ENCODE measurements at regions not wholly inside any gene's neighbourhood (a gene's known extent, or its start where the extent isn't known, plus 50 kb on each side); places are given as distances from the start of the nearest gene placed in this dataset.
"Not testable (repeated sequence)": the region's sequence is repeated elsewhere in the genome, so short reads cannot be mapped to it uniquely, and the experiment has no call there.

GRCh38 chr5:125085797-125086505 lies 339.5 kb upstream of the ZNF608 start:
- H3K9me3 ChIP-seq (ENCODE audit: insufficient read depth, low read length): peaks cover 12% of the 10 kb centered on the region; the same call in 1 of the 2 replicates
- no peak overlapping the region for H3K9ac ChIP-seq (ENCODE audit: insufficient read length, low read depth)
- no peaks in the 10 kb centered on the region for H3K4me1 ChIP-seq (ENCODE audit: insufficient read depth, insufficient read length)
- DNase-seq (ENCODE audit: low read depth, low spot score): no peak
- H3K36me3 ChIP-seq (ENCODE audit: insufficient read depth, insufficient read length, low read length): no peaks in the 10 kb centered on the region
- no peak overlapping the region for H3K4me3 ChIP-seq (ENCODE audit: insufficient read length, low read depth)
- no peak for TF ChIP-seq ZNF274 (IDR thresholded peaks at IDR 0.05; ENCODE audit: low read depth, low read length)
- TF ChIP-seq SUZ12 (IDR thresholded peaks at IDR 0.05; ENCODE audit: extremely low read depth, insufficient read depth, insufficient read length): no peak
- no peak for TF ChIP-seq YY1 (IDR thresholded peaks at IDR 0.05; ENCODE audit: insufficient read depth, insufficient read length)
- no peaks in the 10 kb centered on the region for H3K27me3 ChIP-seq (ENCODE audit: insufficient read depth, insufficient read length)

DNA sequence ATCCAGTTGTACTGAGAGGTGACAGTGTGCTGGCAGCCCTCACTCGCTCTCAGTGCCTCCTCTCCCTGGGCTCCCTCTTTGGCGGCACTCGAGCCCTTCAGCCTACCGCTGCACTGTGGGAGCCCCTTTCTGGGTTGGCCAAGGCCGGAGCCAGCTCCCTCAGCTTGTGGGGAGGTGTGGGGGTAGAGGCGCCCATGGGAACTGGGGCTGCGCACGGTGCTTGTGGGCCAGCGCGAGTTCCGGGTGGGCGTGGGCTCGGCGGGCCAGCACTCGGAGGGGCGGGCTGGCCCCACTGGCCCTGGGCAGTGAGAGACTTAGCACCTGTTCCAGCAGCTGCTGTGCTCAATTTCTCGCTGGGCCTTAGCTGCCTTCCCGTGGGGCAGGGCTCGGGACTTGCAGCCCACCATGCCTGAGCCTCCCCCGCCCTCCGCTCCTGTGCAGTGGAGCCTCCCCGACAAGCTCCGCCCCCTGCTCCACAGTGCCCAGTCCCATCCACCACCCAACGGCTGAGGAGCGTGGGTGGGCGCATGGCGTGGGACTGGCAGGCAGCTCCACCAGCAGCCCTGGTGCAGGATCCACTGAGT lies 342.2 kb upstream of the ZNF608 start:
- H3K27me3 ChIP-seq (ENCODE audit: insufficient read depth, insufficient read length): no peaks in the 10 kb centered on the region
- TF ChIP-seq YY1 (IDR thresholded peaks at IDR 0.05; ENCODE audit: insufficient read depth, insufficient read length) (no peak), ZNF274 (IDR thresholded peaks at IDR 0.05; ENCODE audit: low read depth, low read length) (no peak), SUZ12 (IDR thresholded peaks at IDR 0.05; ENCODE audit: extremely low read depth, insufficient read depth, insufficient read length) (no peak)
- no peaks in the 10 kb centered on the region for H3K36me3 ChIP-seq (ENCODE audit: insufficient read depth, insufficient read length, low read length)
- H3K4me3 ChIP-seq (ENCODE audit: insufficient read length, low read depth): no peak overlapping the region
- peaks cover 12% of the 10 kb centered on the region; the same call in 1 of the 2 replicates for H3K9me3 ChIP-seq (ENCODE audit: insufficient read depth, low read length)
- no peaks in the 10 kb centered on the region for H3K4me1 ChIP-seq (ENCODE audit: insufficient read depth, insufficient read length)
- no peak for DNase-seq (ENCODE audit: low read depth, low spot score)
- no peak overlapping the region for H3K9ac ChIP-seq (ENCODE audit: insufficient read length, low read depth)

- H3K9me3 ChIP-seq (ENCODE audit: insufficient read depth, low read length): peaks cover 12% of the 10 kb centered on the region; the same call in 1 of the 2 replicates
- not testable (repeated sequence) for DNase-seq (ENCODE audit: low read depth, low spot score); H3K4me1 ChIP-seq (ENCODE audit: insufficient read depth, insufficient read length); H3K4me3 ChIP-seq (ENCODE audit: insufficient read length, low read depth); H3K36me3 ChIP-seq (ENCODE audit: insufficient read depth, insufficient read length, low read length); H3K27me3 ChIP-seq (ENCODE audit: insufficient read depth, insufficient read length); H3K9ac ChIP-seq (ENCODE audit: insufficient read length, low read depth)
These were observed 345.7 kb upstream of the ZNF608 start for GRCh38 chr5:125092138-125092537.

DNA sequence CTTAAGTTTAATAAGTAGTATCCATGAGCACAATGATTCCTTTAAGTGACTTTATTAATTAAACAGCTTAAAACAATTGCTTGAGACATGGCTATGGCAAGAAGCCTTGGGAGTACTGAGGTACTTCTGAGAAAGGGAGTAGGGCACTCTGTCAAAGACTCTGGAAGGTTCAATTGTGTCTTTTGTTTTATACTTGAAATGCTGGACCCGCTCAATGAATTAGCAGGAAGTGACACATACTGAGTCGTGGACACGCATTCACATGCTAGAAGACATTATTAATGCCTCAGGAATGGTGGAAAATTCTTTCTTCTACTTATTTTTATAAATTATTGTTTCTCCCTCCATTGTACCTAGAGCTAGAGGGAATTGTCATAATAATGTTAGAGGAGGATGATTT lies 347.3 kb upstream of the ZNF608 start:
- TF ChIP-seq YY1 (IDR thresholded peaks at IDR 0.05; ENCODE audit: insufficient read depth, insufficient read length) (no peak), SUZ12 (IDR thresholded peaks at IDR 0.05; ENCODE audit: extremely low read depth, insufficient read depth, insufficient read length) (no peak), ZNF274 (IDR thresholded peaks at IDR 0.05; ENCODE audit: low read depth, low read length) (no peak)
- Histone ChIP-seq H3K9ac (ENCODE audit: insufficient read length, low read depth) (no peak overlapping the region), H3K27me3 (ENCODE audit: insufficient read depth, insufficient read length) (no peaks in the 10 kb centered on the region), H3K4me1 (ENCODE audit: insufficient read depth, insufficient read length) (no peaks in the 10 kb centered on the region), H3K9me3 (ENCODE audit: insufficient read depth, low read length) (no peaks in the 10 kb centered on the region), H3K36me3 (ENCODE audit: insufficient read depth, insufficient read length, low read length) (no peaks in the 10 kb centered on the region), H3K4me3 (ENCODE audit: insufficient read length, low read depth) (no peak overlapping the region)
- DNase-seq (ENCODE audit: low read depth, low spot score): no peak

- no peak for TF ChIP-seq SUZ12 (IDR thresholded peaks at IDR 0.05; ENCODE audit: extremely low read depth, insufficient read depth, insufficient read length)
- Histone ChIP-seq H3K9me3 (ENCODE audit: insufficient read depth, low read length) (no peaks in the 10 kb centered on the region), H3K4me1 (ENCODE audit: insufficient read depth, insufficient read length) (no peaks in the 10 kb centered on the region), H3K36me3 (ENCODE audit: insufficient read depth, insufficient read length, low read length) (no peaks in the 10 kb centered on the region), H3K27me3 (ENCODE audit: insufficient read depth, insufficient read length) (no peaks in the 10 kb centered on the region), H3K4me3 (ENCODE audit: insufficient read length, low read depth) (no peak overlapping the region), H3K9ac (ENCODE audit: insufficient read length, low read depth) (no peak overlapping the region)
- DNase-seq (ENCODE audit: low read depth, low spot score): no peak
These were observed 353.9 kb upstream of the ZNF608 start for GRCh38 chr5:125100342-125100741.

- Histone ChIP-seq H3K9ac (ENCODE audit: insufficient read length, low read depth) (no peak overlapping the region), H3K4me3 (ENCODE audit: insufficient read length, low read depth) (no peak overlapping the region), H3K27me3 (ENCODE audit: insufficient read depth, insufficient read length) (no peaks in the 10 kb centered on the region), H3K9me3 (ENCODE audit: insufficient read depth, low read length) (no peaks in the 10 kb centered on the region), H3K36me3 (ENCODE audit: insufficient read depth, insufficient read length, low read length) (no peaks in the 10 kb centered on the region), H3K4me1 (ENCODE audit: insufficient read depth, insufficient read length) (no peaks in the 10 kb centered on the region)
- no peak for DNase-seq (ENCODE audit: low read depth, low spot score)
- TF ChIP-seq SUZ12 (IDR thresholded peaks at IDR 0.05; ENCODE audit: extremely low read depth, insufficient read depth, insufficient read length): no peak
- no peak for TF ChIP-seq ZNF274 (IDR thresholded peaks at IDR 0.05; ENCODE audit: low read depth, low read length)
- no peak for TF ChIP-seq YY1 (IDR thresholded peaks at IDR 0.05; ENCODE audit: insufficient read depth, insufficient read length)
These were observed 354.5 kb upstream of the ZNF608 start for GRCh38 chr5:125100951-125101350.

DNA sequence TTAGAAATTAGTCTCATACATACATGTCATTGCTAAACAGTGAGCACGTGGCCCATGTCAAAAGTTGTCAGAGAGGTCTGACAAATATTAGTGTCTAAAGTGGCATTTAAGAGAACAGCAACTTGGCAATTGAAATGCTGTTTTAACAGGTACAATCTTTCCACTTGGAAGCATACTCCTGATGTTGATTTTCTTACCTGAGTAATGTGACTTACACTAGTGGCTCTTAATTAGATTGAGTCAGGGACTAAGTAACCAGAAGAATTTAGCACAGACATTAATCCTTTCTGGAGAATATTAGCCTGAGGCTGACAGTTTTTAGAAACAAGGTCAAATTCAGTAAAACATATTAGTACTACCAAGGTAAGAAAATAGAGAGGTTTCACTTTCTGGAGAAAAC lies 357.0 kb upstream of the ZNF608 start:
- no peak overlapping the region for H3K4me3 ChIP-seq (ENCODE audit: insufficient read length, low read depth)
- H3K27me3 ChIP-seq (ENCODE audit: insufficient read depth, insufficient read length): no peaks in the 10 kb centered on the region
- DNase-seq (ENCODE audit: low read depth, low spot score): no peak
- no peaks in the 10 kb centered on the region for H3K36me3 ChIP-seq (ENCODE audit: insufficient read depth, insufficient read length, low read length)
- no peak for TF ChIP-seq YY1 (IDR thresholded peaks at IDR 0.05; ENCODE audit: insufficient read depth, insufficient read length)
- no peak for TF ChIP-seq ZNF274 (IDR thresholded peaks at IDR 0.05; ENCODE audit: low read depth, low read length)
- no peak for TF ChIP-seq SUZ12 (IDR thresholded peaks at IDR 0.05; ENCODE audit: extremely low read depth, insufficient read depth, insufficient read length)
- H3K9me3 ChIP-seq (ENCODE audit: insufficient read depth, low read length): no peaks in the 10 kb centered on the region
- H3K9ac ChIP-seq (ENCODE audit: insufficient read length, low read depth): no peak overlapping the region
- no peaks in the 10 kb centered on the region for H3K4me1 ChIP-seq (ENCODE audit: insufficient read depth, insufficient read length)
